ENCODE measurements at regions not wholly inside any gene's neighbourhood (a gene's known extent, or its start where the extent isn't known, plus 50 kb on each side); places are given as distances from the start of the nearest gene placed in this dataset.
"Not testable (repeated sequence)": the region's sequence is repeated elsewhere in the genome, so short reads cannot be mapped to it uniquely, and the experiment has no call there.

GRCh38 chr1:69090170-69090569, 477.6 kb upstream of the LRRC7 start:
- intact Hi-C loops (cut with DNase I; ENCODE audit: low total_unique reads) = no loop called here
- DNase-seq (ENCODE audit: low spot score in 2 of 2) = no peak
- no peak overlapping the region for H3K27ac ChIP-seq
- no peaks in the 10 kb centered on the region for H3K36me3 ChIP-seq
- no peaks in the 10 kb centered on the region for H3K27me3 ChIP-seq
- peaks cover 0 to 16% of the 10 kb centered on the region in 2 donors for H3K9me3 ChIP-seq
- no peak overlapping the region for H3K4me3 ChIP-seq
- no peaks in the 10 kb centered on the region for H3K4me1 ChIP-seq
- TF ChIP-seq POLR2AphosphoS5 (IDR thresholded peaks at IDR 0.05) (no peak), POLR2A (IDR thresholded peaks at IDR 0.05) (no peak), CTCF (IDR thresholded peaks at IDR 0.05) (no peak)

- TF ChIP-seq CTCF (IDR thresholded peaks at IDR 0.05) = no peak
- no peak for TF ChIP-seq POLR2A (IDR thresholded peaks at IDR 0.05)
- no peak for TF ChIP-seq POLR2AphosphoS5 (IDR thresholded peaks at IDR 0.05)
- no peak for DNase-seq (ENCODE audit: low spot score in 2 of 2)
- H3K27ac ChIP-seq = no peak overlapping the region
- intact Hi-C loops (cut with DNase I; ENCODE audit: low total_unique reads) = no loop called here
- H3K9me3 ChIP-seq = peaks cover 0 to 16% of the 10 kb centered on the region in 2 donors
- H3K4me1 ChIP-seq = no peaks in the 10 kb centered on the region
- no peaks in the 10 kb centered on the region for H3K27me3 ChIP-seq
- H3K4me3 ChIP-seq = no peak overlapping the region
- H3K36me3 ChIP-seq = no peaks in the 10 kb centered on the region
Measured at GRCh38 chr1:69090752-69091151, 477.0 kb upstream of the LRRC7 start.

- intact Hi-C loops (cut with DNase I; ENCODE audit: low total_unique reads); H3K36me3 ChIP-seq; H3K27ac ChIP-seq; H3K4me1 ChIP-seq; H3K4me3 ChIP-seq; H3K27me3 ChIP-seq; DNase-seq (ENCODE audit: low spot score in 2 of 2): not testable (repeated sequence)
- peaks cover 8 to 11% of the 10 kb centered on the region in 2 donors for H3K9me3 ChIP-seq
Measured at GRCh38 chr1:69102058-69102457, 465.7 kb upstream of the LRRC7 start.

- intact Hi-C loops (cut with DNase I; ENCODE audit: low total_unique reads) = no loop called here
- TF ChIP-seq POLR2A (IDR thresholded peaks at IDR 0.05) = no peak
- no peak for TF ChIP-seq POLR2AphosphoS5 (IDR thresholded peaks at IDR 0.05)
- TF ChIP-seq CTCF (IDR thresholded peaks at IDR 0.05) = no peak
- Histone ChIP-seq H3K27me3 (no peaks in the 10 kb centered on the region), H3K4me3 (no peak overlapping the region), H3K27ac (no peak overlapping the region), H3K4me1 (no peaks in the 10 kb centered on the region), H3K9me3 (peaks cover 8 to 11% of the 10 kb centered on the region in 2 donors), H3K36me3 (no peaks in the 10 kb centered on the region)
- no peak for DNase-seq (ENCODE audit: low spot score in 2 of 2)
Measured at GRCh38 chr1:69103213-69103612, 464.5 kb upstream of the LRRC7 start.

- Histone ChIP-seq H3K36me3 (no peaks in the 10 kb centered on the region), H3K9me3 (peaks cover 8 to 11% of the 10 kb centered on the region in 2 donors), H3K27me3 (no peaks in the 10 kb centered on the region), H3K4me3 (no peak overlapping the region), H3K4me1 (no peaks in the 10 kb centered on the region), H3K27ac (no peak overlapping the region)
- no peak for TF ChIP-seq CTCF (IDR thresholded peaks at IDR 0.05)
- TF ChIP-seq POLR2A (IDR thresholded peaks at IDR 0.05) = no peak
- TF ChIP-seq POLR2AphosphoS5 (IDR thresholded peaks at IDR 0.05) = no peak
- DNase-seq (ENCODE audit: low spot score in 2 of 2) = no peak
- intact Hi-C loops (cut with DNase I; ENCODE audit: low total_unique reads) = no loop called here
Measured at GRCh38 chr1:69103705-69104385, 463.9 kb upstream of the LRRC7 start.

Data from breast epithelium (tissue), 4 donors.